K562 (cell line): ENCODE measurements at regions not wholly inside any gene's neighbourhood (a gene's known extent, or its start where the extent isn't known, plus 50 kb on each side); places are given as distances from the start of the nearest gene placed in this dataset.

ENCODE experiments used
- ATAC-seq: fragments of 200-7000 bp; cut with Tn5 transposase; 3 replicates; pipeline ENCODE4 v1.9.1; 2020; ENCODE audit warnings: moderate library complexity
- BruUV-seq: library from RNA; stranded (reverse); fragments of 400-500 nt; replicated peaks from 2 replicates; lab custom pipeline; 2021; lab: Mats Ljungman, UMichigan
- CTCF ChIA-PET: fragments of 300-600 bp; formaldehyde crosslinking; extraction: SDS; loops from one replicate; lab custom pipeline; 2021; ENCODE audit warnings: low intra/inter-chr PET ratio; lab: Yijun Ruan, JAX
- POLR2A ChIA-PET: fragments of 300-600, 350-650 bp; sonication (Branson Sonifier 250); formaldehyde crosslinking; extraction: SDS; loops from one replicate; lab custom pipeline; 2021; ENCODE audit warnings: antibody characterized with exemption, inconsistent platforms; lab: Yijun Ruan, JAX
- DNase-seq, 4 experiments: peaks; one replicate each; pipeline versions ENCODE4 v3.0.0 to v3.0.0-alpha.2; 2011 to 2018; ENCODE audit warnings: low spot score in 3 of 4, mixed read lengths in 3 of 4; ENCODE audit errors: extremely low read depth in 1 of 4
- FAIRE-seq: peaks from 2 replicates; lab custom pipeline; 2011; peaks lifted over from hg19 to GRCh38; lab: Jason Lieb, UNC
- H2AFZ ChIP-seq: 2 replicates; pipeline ENCODE4 v1.6.0; 2011; ENCODE audit warnings: low read depth, low read length, control low read depth, inconsistent platforms
- H3K27ac ChIP-seq: fragments of 200-600 bp; 3 replicates; pipeline ENCODE4 v1.8.0; 2011; ENCODE audit warnings: low read depth, mild to moderate bottlenecking, control low read depth, inconsistent platforms, low read length, moderate library complexity, mixed read lengths; ENCODE audit errors: extremely low read depth
- H3K27me3 ChIP-seq, 2 experiments: fragments of 300-600 bp in 1 of 2; 2 replicates in 1 of 2; 3 replicates in 1 of 2; pipeline versions ENCODE4 v1.6.0 to v1.8.0; 2011; ENCODE audit warnings: inconsistent platforms in 2 of 2, low read length in 2 of 2, mild to moderate bottlenecking in 1 of 2, mixed read lengths in 1 of 2, moderate library complexity in 1 of 2; ENCODE audit not compliant: control insufficient read depth in 2 of 2, insufficient read depth in 2 of 2
- H3K36me3 ChIP-seq: fragments of 300-600 bp; 3 replicates; pipeline ENCODE4 v1.8.0; 2011; ENCODE audit warnings: mild to moderate bottlenecking, low read length, inconsistent platforms; ENCODE audit not compliant: control insufficient read depth, insufficient read depth
- H3K4me1 ChIP-seq, 2 experiments: fragments of 200-600 bp in 1 of 2; replicated peaks in 1 of 2; 2 replicates in 1 of 2; 3 replicates in 1 of 2; pipeline versions ENCODE4 v1.5.1 to v1.8.0; 2011; ENCODE audit warnings: inconsistent platforms in 2 of 2, low read length in 2 of 2, mild to moderate bottlenecking in 1 of 2, mixed read lengths in 1 of 2, moderate library complexity in 1 of 2; ENCODE audit not compliant: control insufficient read depth in 2 of 2, insufficient read depth in 2 of 2
- H3K4me2 ChIP-seq: 2 replicates; pipeline ENCODE4 v1.6.1; 2011; ENCODE audit warnings: low read length, control low read depth, inconsistent platforms, mixed read lengths; ENCODE audit not compliant: insufficient read depth
- H3K4me3 ChIP-seq: fragments of 200-600 bp; sonication (generic), shearing (Covaris generic); 2 replicates; pipeline ENCODE4 v1.5.1; 2016; ENCODE audit warnings: control low read depth, inconsistent platforms
- H3K79me2 ChIP-seq: fragments of 200-600 bp; 3 replicates; pipeline ENCODE4 v1.8.0; 2011; ENCODE audit warnings: low read length, inconsistent platforms; ENCODE audit not compliant: control insufficient read depth, insufficient read depth
- H3K9ac ChIP-seq, 2 experiments: 2 replicates each; pipeline versions ENCODE4 v1.6.0 to v1.6.1; 2011; ENCODE audit warnings: low read depth in 2 of 2, low read length in 2 of 2, control low read depth in 1 of 2, inconsistent platforms in 1 of 2, mild to moderate bottlenecking in 1 of 2, mixed read lengths in 1 of 2; ENCODE audit not compliant: insufficient read depth in 1 of 2
- H3K9me1 ChIP-seq: one replicate; pipeline ENCODE4 v1.6.0; 2011; ENCODE audit warnings: inconsistent platforms, mild to moderate bottlenecking, low read length, moderate library complexity; ENCODE audit not compliant: control insufficient read depth, insufficient read depth
- H3K9me3 ChIP-seq: replicated peaks from 2 replicates; pipeline ENCODE4 v1.5.1; 2011; ENCODE audit warnings: low read depth, low read length, inconsistent platforms; ENCODE audit not compliant: control insufficient read depth, insufficient read depth
- H4K20me1 ChIP-seq: replicated peaks from 2 replicates; pipeline ENCODE4 v1.6.1; 2011; ENCODE audit warnings: low read length, inconsistent platforms, mixed read lengths; ENCODE audit not compliant: control insufficient read depth, insufficient read depth
- CBFA2T3 ChIP-seq: fragments of 450-650 bp; IDR thresholded peaks from 2 replicates; pipeline ENCODE4 v1.6.1; 2017
- CHD2 ChIP-seq: IDR thresholded peaks from 2 replicates; pipeline ENCODE4 v1.6.1; 2011; ENCODE audit warnings: low read depth, low read length
- DMBX1 ChIP-seq: fragments of 250-450 bp; sonication (Bioruptor Pico); IDR thresholded peaks from 2 replicates; pipeline ENCODE4 v1.8.0; 2022; ENCODE audit warnings: inconsistent platforms, mild to moderate bottlenecking, moderate library complexity, borderline replicate concordance
- ELF2 ChIP-seq: fragments of 250-450 bp; sonication (Bioruptor Pico); IDR thresholded peaks from 2 replicates; pipeline ENCODE4 v1.5.0; 2021; ENCODE audit warnings: mild to moderate bottlenecking
- HBP1 ChIP-seq: fragments of 450-650 bp; formaldehyde crosslinking; IDR thresholded peaks from 2 replicates; pipeline ENCODE4 v1.4.0; 2022; ENCODE audit warnings: missing genetic modification characterization
- MGA ChIP-seq: fragments of 450-650 bp; IDR thresholded peaks from 2 replicates; pipeline ENCODE4 v1.6.1; 2016; ENCODE audit warnings: mild to moderate bottlenecking, moderate library complexity
- TFE3 ChIP-seq: fragments of 450-650 bp; formaldehyde crosslinking; IDR thresholded peaks from 2 replicates; pipeline ENCODE4 v1.4.0; 2020; ENCODE audit warnings: mild to moderate bottlenecking, mixed read lengths
- WGBS: fragments of 100-300 bp; shearing (Covaris generic); methylation state at CpG from one replicate; pipeline ENCODE4 v1.1.6; 2016; ENCODE audit warnings: low coverage, mixed read lengths; ENCODE audit not compliant: insufficient coverage; ENCODE audit errors: missing lambda C conversion rate; 5-methylcytosine and 5-hydroxymethylcytosine counted together
- in situ Hi-C: fragments of 300-500 bp; cut with MboI; formaldehyde crosslinking; loops from 4 replicates; pipeline ENCODE4 v1.15.0; 2018; ENCODE audit warnings: inconsistent platforms, mixed read lengths
- intact Hi-C: fragments of 100-400 bp; cut with micrococcal nuclease; formaldehyde crosslinking; loops from 2 replicates; pipeline ENCODE4 v1.14.2; 2022

- FAIRE-seq (no peak), ATAC-seq (no peak; the same call in 2 of the 3 replicates), DNase-seq (peak in 1 of 4 experiments; percentile 14)
- POLR2A ChIA-PET: interaction anchor here (1.1 to 1.2 kb wide), 2 partner anchors 28 to 29 kb away, joined by 3 read pairs; no protein-coding TSS in a partner anchor
- Histone ChIP-seq H3K9me3 (peaks cover 6% of the 10 kb centered on the region), H3K9me1 (no peaks in the 10 kb centered on the region), H3K4me2 (no peak overlapping the region), H3K79me2 (no peaks in the 10 kb centered on the region), H4K20me1 (no peaks in the 10 kb centered on the region), H3K27ac (no peak overlapping the region), H3K36me3 (no peaks in the 10 kb centered on the region), H3K9ac (no peak overlapping the region), H3K4me3 (no peak overlapping the region), H3K27me3 (no peaks in the 10 kb centered on the region), H2AFZ (no peak overlapping the region), H3K4me1 (peaks cover 2 to 7% of the 10 kb centered on the region in 2 experiments; a peak in 1 of 5 replicates)
- in situ Hi-C loops (no loop called here), intact Hi-C loops (no loop called here)
- no TSS peak for BruUV-seq
- CTCF ChIA-PET: no interaction called here
- WGBS: 5% methylated on average over 1 of the region's 1 CpG
- no peak for TF ChIP-seq TFE3
- no peak for TF ChIP-seq ELF2 (CRISPR knock-in tag)
- TF ChIP-seq CHD2: no peak
- TF ChIP-seq DMBX1 (CRISPR knock-in tag): no peak
- no peak for TF ChIP-seq MGA
- no peak for TF ChIP-seq HBP1 (CRISPR knock-in tag)
- TF ChIP-seq CBFA2T3: peak; percentile 55
These were observed 71.2 kb upstream of the TRIM24 start for GRCh38 chr7:138388673-138389491.
